ENCODE measurements at regions not wholly inside any gene's neighbourhood (a gene's known extent, or its start where the extent isn't known, plus 50 kb on each side); places are given as distances from the start of the nearest gene placed in this dataset.

GRCh38 chr10:90032519-90032918 lies 331.1 kb downstream of the KIF20B start:
- H4K20me1 ChIP-seq (ENCODE audit: insufficient read depth, low read length): no peaks in the 10 kb centered on the region
- CTCF ChIA-PET (ENCODE audit: low intra/inter-chr PET ratio, low total read pairs): no interaction called here
- FAIRE-seq: no peak
- TF ChIP-seq ZBTB14 (CRISPR knock-in tag; IDR thresholded peaks at IDR 0.05) (no peak), MTERF4 (CRISPR knock-in tag; IDR thresholded peaks at IDR 0.05) (no peak), CEBPB (IDR thresholded peaks at IDR 0.05; ENCODE audit: borderline replicate concordance, low read depth, low read length) (no peak), ZNF784 (CRISPR knock-in tag; IDR thresholded peaks at IDR 0.05; ENCODE audit: borderline replicate concordance) (no peak), ZSCAN30 (CRISPR knock-in tag; IDR thresholded peaks at IDR 0.05) (no peak), ZNF329 (CRISPR knock-in tag; IDR thresholded peaks at IDR 0.05; ENCODE audit: low read depth) (no peak), ATF3 (CRISPR knock-in tag; IDR thresholded peaks at IDR 0.05) (no peak), ZHX2 (IDR thresholded peaks at IDR 0.05; ENCODE audit: low read depth) (no peak), ZHX2 (CRISPR knock-in tag; IDR thresholded peaks at IDR 0.05; ENCODE audit: borderline replicate concordance) (no peak), NFYB (CRISPR knock-in tag; IDR thresholded peaks at IDR 0.05) (no peak), TRAFD1 (CRISPR knock-in tag; IDR thresholded peaks at IDR 0.05; ENCODE audit: borderline replicate concordance) (no peak), HDAC6 (IDR thresholded peaks at IDR 0.05; ENCODE audit: low read depth, low read length) (no peak), ADNP (CRISPR knock-in tag; IDR thresholded peaks at IDR 0.05) (no peak), ZFP36 (IDR thresholded peaks at IDR 0.05; ENCODE audit: borderline replicate concordance, low read depth, low read length, partially characterized antibody) (no peak)

More at GRCh38 chr10:90032519-90032918, 331.1 kb downstream of the KIF20B start:
- H3K79me2 ChIP-seq (ENCODE audit: insufficient read depth, low read length): no peaks in the 10 kb centered on the region
- BruUV-seq (replicated peaks): no TSS peak
- DNase-seq (ENCODE audit: low spot score) (no peak), ATAC-seq (no peak)
- no peak overlapping the region for H3K27ac ChIP-seq (ENCODE audit: extremely low read length, insufficient read depth, low read length)
- H3K9me3 ChIP-seq (ENCODE audit: low read length): no peaks in the 10 kb centered on the region
- no peaks in the 10 kb centered on the region for H3K4me1 ChIP-seq (ENCODE audit: insufficient read depth, low read length)
- intact Hi-C loops (cut with micrococcal nuclease; ENCODE audit: unreplicated experiment) (no loop called here), in situ Hi-C loops (cut with HindIII; ENCODE audit: extremely low pct_ligation_motif_present, low pct_unique_long_range_greater_than_20kb) (no loop called here)
- no peaks in the 10 kb centered on the region for H3K36me3 ChIP-seq (replicated peaks in 1 of 2; ENCODE audit: control insufficient read depth in 1 of 2, insufficient read depth in 2 of 2, low read length in 2 of 2)
- no peak overlapping the region for H3K4me3 ChIP-seq (replicated peaks in 1 of 3; ENCODE audit: insufficient read depth in 1 of 3, low read depth in 2 of 3, low read length in 3 of 3)
- H3K9ac ChIP-seq (ENCODE audit: insufficient read depth, low read depth, low read length): no peak overlapping the region
- POLR2A ChIA-PET: no interaction called here
- no peak overlapping the region for H2AFZ ChIP-seq (ENCODE audit: low read length)
- H3K27me3 ChIP-seq (ENCODE audit: control insufficient read depth in 1 of 2, insufficient read depth in 2 of 2, low read length in 2 of 2): no peaks in the 10 kb centered on the region; a peak in 1 of 5 replicates
- H3K4me2 ChIP-seq (ENCODE audit: low read depth, low read length): no peak overlapping the region

All from HepG2 (cell line).